SK-MEL-5 (cell line): ENCODE measurements at regions not wholly inside any gene's neighbourhood (a gene's known extent, or its start where the extent isn't known, plus 50 kb on each side); places are given as distances from the start of the nearest gene placed in this dataset.

Experiments used
- DNase-seq: peaks from one replicate; pipeline ENCODE4 v3.0.0-alpha.2; 2016; ENCODE audit warnings: low read depth, low spot score
- in situ Hi-C: cut with HindIII; loops from 2 replicates; pipeline ENCODE4 v1.10.0; 2016; ENCODE audit warnings: low sequenced_read_pairs, high pct_unique_total_duplicates, low pct_unique_long_range_greater_than_20kb

- DNase-seq: no peak
- in situ Hi-C loops: no loop called here
Measured at GRCh38 chr1:83095570-83095969, 903.4 kb downstream of the TTLL7 start.

- in situ Hi-C loops: no loop called here
- DNase-seq: no peak
Measured at GRCh38 chr1:83090195-83090594, 908.7 kb downstream of the TTLL7 start.

DNA sequence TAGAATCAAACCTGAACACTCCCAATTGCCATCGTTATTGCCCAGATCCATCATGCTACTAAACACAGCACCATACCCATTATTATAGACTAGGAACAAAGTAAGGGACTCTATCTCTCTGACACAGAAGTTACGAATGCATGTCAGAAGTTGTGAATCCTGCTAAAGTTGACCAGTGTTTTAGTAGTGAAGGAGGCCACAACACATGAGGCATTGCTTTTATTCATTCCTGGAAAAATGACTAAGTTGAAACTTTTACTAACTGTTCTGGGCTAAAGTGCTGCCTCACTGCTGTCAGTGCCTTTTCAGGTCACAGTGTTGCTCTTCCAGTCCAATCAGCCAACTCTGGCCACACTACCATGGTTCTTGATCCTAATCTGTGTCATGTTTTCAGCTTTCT, 911.1 kb downstream of the TTLL7 start:
- in situ Hi-C loops: no loop called here
- DNase-seq: no peak

DNA sequence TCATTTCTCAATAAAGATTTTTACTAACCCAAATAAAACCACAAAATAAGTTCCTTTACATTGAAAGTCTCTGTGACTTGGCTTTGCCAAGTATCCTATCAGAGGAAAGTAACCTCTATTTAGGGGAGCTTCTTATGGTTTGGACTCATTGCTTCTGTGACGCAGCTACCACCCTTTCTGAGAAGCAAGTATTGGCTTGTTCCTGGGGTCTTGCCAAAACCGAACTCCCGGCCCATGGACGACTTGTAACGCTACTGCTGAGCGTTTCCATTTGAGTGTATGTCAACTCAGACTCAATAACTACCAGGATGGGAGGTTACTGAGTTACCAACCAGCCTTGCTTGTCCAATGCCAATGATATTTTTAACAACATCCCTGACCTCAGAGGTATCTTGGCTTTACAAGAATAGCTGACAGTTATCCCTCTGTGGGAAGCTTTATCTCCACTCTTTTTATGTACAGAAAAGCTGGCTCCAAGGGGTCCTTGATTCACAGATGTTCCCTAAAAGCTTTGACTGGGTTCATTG, 911.9 kb downstream of the TTLL7 start:
- no peak for DNase-seq
- in situ Hi-C loops: no loop called here

DNA sequence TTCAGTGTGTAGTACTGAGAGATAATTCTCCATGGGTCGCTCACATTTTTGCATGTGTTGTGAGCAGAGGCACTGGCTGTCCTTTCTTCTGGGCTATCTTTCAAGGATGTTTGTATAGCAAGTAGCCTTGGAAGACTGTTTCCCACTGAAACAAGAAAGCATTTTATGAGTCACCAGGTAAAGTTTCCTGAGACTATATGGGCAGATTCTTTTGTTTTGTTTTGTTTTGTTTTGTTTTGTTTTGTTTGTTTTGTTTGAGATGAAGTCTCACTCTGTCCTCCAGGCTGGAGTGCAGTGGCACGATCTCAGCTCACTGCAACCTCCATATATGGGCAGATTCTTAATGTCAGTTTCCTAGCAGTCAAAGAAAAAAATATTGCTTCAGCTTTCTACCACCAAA, 912.6 kb downstream of the TTLL7 start:
- in situ Hi-C loops: no loop called here
- DNase-seq: no peak

GRCh38 chr1:83083589-83084224, 915.2 kb downstream of the TTLL7 start:
- in situ Hi-C loops: no loop called here

GRCh38 chr1:83077411-83077810, 921.5 kb downstream of the TTLL7 start:
- in situ Hi-C loops: no loop called here
- no peak for DNase-seq

More at GRCh38 chr1:83083589-83084224, 915.2 kb downstream of the TTLL7 start:
- DNase-seq: no peak

DNA sequence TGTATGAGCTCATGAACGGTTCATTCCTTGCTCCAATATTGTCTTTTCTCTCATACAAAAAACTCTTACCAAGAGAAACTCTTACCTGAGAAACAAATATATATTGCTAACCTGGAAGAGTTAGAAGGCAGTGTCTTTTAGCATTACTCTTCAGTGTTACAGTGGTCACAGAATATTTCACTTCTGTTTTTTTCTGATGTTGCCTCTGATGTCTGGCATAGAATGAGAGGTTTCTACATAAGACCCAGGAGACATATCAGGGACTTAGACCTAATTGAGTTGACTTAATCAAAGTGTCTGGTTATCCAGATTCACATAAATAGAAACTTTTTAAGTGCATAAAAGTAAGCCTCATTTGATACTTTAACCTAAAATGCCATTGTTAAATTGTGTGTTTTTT, 923.8 kb downstream of the TTLL7 start:
- in situ Hi-C loops: no loop called here
- no peak for DNase-seq

DNA sequence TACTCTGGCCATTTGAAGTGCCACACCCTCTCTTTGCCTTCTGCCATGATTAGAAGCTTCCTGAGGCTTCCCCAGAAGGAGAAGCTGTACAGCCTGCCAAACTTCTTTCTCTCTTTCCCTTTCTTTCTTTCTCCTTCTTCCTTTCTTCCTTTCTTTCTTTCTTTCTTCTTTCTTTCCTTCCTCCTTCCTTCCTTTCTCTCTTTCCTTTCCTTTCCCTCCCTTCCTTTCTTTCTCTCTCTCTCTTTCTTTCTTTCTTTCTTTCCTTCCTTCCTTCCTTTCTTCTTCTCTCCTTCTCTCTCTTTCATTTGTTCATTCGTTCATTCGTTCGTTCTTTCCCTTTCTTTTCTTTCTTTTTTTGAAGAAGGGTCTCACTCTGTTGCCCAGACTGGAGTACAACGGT, 931.0 kb downstream of the TTLL7 start:
- no peak for DNase-seq
- in situ Hi-C loops: no loop called here

DNA sequence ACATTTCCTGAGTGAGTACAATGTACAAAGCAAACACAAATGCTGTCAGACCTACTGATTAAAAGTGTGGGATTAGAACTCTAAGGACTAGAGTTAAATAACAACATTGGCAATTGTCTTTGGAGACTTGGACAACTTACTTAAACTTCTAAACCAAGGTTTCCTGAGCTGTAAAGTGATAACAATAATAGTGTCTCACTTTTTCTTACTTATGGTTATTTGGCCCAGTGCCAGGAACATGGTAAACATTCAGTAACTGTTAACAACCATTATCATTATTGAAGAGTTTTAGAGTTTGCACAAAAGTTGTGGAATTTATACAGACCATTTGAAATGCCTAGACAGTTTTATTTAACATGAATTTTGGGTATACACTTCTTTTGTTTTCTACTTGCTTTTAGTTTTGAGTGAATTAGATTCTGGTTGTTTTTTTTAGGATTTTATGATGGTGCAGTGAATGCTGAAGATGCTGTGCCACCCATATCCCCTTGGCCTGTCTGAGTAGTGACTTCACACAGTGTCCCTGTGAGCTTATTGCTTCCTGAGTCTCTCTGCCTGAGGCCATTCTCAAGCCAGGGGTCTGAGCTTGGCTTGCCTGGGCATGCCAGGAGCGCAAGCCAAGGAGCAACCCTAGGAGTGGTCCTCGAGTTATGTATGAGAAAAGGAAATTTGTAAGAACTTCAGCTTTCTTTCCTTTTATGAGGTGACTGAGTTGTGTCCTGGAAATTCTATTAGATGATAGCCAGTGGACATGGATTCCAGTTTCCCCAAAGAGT, 932.8 kb downstream of the TTLL7 start:
- in situ Hi-C loops: no loop called here
- DNase-seq: no peak

- in situ Hi-C loops: no loop called here
- no peak for DNase-seq
Measured at GRCh38 chr1:83064589-83065242, 934.2 kb downstream of the TTLL7 start.

GRCh38 chr1:83060651-83061390, 938.1 kb downstream of the TTLL7 start:
- in situ Hi-C loops: no loop called here
- DNase-seq: no peak

- in situ Hi-C loops: no loop called here
- no peak for DNase-seq
Measured at GRCh38 chr1:83060221-83060620, 938.7 kb downstream of the TTLL7 start.

DNA sequence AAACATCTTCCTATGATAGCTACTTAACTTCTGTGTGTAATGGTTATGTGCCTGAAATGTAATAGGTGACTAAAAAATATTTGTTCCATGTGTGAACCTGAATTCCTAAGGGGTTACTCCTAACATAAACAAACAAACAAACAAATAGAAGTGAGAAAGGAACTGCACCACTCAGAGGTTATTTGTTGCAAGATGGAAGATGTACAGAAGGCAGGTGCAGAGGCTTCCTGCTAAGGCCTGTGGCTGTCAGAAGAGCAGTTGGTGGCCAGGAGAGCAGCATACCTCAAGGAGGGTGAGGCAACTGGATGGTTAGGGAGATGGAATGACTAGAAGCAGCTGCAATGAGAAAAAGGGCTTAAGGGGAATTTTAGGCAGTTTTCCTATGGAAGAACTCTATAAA, 940.6 kb downstream of the TTLL7 start:
- no peak for DNase-seq
- in situ Hi-C loops: no loop called here

DNA sequence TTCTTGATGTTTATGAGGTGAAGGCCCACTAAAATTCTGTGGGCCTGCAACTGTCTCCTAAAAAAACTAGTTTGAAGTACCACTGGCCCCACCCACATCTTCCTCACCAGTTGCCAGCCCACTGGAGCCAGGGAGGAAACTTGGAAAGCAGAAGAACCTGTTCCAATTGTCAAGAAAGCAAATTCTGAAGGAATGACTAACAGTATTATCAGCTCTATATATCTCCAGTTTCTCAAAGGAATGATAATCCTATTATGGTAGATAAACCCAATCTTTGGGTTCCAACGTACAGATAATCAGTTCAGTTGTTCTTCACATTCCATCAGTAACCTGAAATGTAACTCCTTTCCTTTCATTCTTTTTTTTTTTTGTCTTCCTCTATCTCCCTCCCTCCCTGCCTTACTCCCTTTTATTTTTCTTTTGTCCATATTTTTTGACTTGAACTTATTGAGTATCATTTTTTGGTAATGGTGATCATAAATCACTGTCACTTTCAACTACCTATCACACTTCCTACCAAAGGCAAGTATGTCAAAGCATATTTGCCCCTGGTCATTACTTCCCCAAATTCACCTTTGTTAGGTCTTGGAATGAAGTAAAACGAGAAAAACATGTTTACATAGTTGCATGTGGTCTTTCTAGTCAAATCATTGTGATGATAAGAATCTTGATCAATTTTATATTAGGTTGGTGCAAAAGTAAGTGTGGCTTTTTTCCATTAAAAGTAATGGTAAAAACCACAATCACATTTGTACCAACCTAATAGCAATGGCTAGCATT, 943.4 kb downstream of the TTLL7 start:
- no peak for DNase-seq
- in situ Hi-C loops: no loop called here

DNA sequence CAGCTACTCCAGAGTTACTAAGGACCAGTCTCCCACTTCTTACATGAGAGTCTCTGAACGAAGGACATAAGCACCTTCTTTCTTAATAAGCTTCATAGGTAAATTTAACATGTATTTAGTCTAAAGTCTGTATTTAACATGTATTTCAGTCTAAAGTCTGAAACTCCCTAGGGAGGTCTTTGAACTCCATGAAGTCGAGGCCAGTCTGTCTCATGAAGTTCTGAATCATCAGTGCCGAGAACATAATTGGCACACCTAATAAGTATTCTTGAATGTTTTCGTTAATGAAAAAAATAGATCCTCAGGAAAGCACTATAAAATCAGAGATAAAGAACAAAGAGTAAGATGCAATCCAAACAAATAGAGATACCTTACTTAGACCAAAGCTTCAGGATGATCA, 945.5 kb downstream of the TTLL7 start:
- no peak for DNase-seq
- in situ Hi-C loops: no loop called here

DNA sequence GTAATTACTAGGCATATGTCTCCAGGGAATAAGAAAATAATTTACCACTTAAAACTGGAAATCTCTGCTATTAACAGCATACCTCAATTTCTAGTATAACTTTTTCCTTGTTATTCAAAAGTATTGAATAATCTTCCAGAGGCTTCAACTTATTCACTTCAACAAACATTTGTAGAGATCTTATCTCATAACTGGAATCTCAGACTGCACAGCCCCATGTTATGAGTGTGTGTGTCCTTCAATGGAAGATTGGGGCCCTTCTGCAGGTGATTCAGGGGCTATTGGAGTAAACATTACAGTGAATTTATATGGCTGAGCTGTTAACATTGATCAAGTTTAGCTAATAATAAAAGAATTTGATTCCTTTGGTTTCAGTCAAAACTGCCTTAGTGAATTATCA, 946.1 kb downstream of the TTLL7 start:
- no peak for DNase-seq

More for the DNA sequence above, 946.1 kb downstream of the TTLL7 start:
- in situ Hi-C loops: no loop called here
